WTC11 (cell line): ENCODE measurements at regions not wholly inside any gene's neighbourhood (a gene's known extent, or its start where the extent isn't known, plus 50 kb on each side); places are given as distances from the start of the nearest gene placed in this dataset.

ENCODE experiments used
- CREB1 ChIP-seq: sonication (generic); formaldehyde crosslinking; IDR thresholded peaks from 2 replicates; pipeline ENCODE4 v1.8.0; 2023; ENCODE audit warnings: mild to moderate bottlenecking, missing genetic modification reagents
- CREM ChIP-seq: sonication (generic); formaldehyde crosslinking; IDR thresholded peaks from 2 replicates; pipeline ENCODE4 v1.8.1; 2022; ENCODE audit warnings: mild to moderate bottlenecking, missing genetic modification reagents, moderate library complexity
- CTCF ChIP-seq: fragments of 200-600 bp; IDR thresholded peaks from 2 replicates; pipeline ENCODE4 v1.8.0; 2022; ENCODE audit warnings: antibody characterized with exemption
- TP53 ChIP-seq: sonication (generic); formaldehyde crosslinking; IDR thresholded peaks from 2 replicates; pipeline ENCODE4 v1.8.1; 2023; ENCODE audit warnings: mild to moderate bottlenecking, missing genetic modification reagents
- TF ChIP-seq, protein P1 (sequence below): sonication (generic); formaldehyde crosslinking; IDR thresholded peaks from 2 replicates; pipeline ENCODE4 v1.8.0; 2022; ENCODE audit warnings: mild to moderate bottlenecking, missing genetic modification reagents

DNA sequence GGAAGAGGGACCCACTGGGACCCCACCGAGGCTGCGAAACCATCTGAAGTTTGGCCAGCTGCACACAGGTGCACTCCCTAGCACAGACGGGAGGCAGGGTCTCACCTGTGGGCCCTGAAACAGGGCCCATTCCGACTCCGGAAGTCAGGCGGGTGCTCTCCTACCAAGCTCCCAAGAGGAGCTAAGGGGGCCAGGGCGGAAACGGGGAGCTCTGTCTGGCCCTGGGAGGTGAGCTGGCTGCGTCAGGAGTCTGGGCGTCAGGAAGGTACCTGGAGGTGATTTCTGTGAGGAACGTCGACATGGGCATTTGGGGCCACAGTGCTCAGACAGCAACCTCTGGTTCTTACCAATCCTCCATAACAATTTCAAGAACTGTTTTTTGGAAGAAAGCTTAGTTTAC, 411.7 kb downstream of the TCERG1L start:
- TF ChIP-seq CTCF (no peak), CREB1 (CRISPR knock-in tag) (no peak), TP53 (no peak), CREM (CRISPR knock-in tag) (no peak)
- TF ChIP-seq, protein P1, sequence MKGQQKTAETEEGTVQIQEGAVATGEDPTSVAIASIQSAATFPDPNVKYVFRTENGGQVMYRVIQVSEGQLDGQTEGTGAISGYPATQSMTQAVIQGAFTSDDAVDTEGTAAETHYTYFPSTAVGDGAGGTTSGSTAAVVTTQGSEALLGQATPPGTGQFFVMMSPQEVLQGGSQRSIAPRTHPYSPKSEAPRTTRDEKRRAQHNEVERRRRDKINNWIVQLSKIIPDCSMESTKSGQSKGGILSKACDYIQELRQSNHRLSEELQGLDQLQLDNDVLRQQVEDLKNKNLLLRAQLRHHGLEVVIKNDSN (CRISPR knock-in tag), result no peak
